Peyer's patch (tissue), 4 donors: ENCODE measurements at regions not wholly inside any gene's neighbourhood (a gene's known extent, or its start where the extent isn't known, plus 50 kb on each side); places are given as distances from the start of the nearest gene placed in this dataset.

ENCODE experiments used
- CTCF ChIP-seq, 6 experiments: fragments of 450-650 bp in 4 of 6; fragments of 200-600 bp in 2 of 6; sonication (generic) in 1 of 6; IDR thresholded peaks; one replicate each; pipeline ENCODE4 v1.5.1; 2017 to 2019; ENCODE audit warnings: antibody characterized with exemption in 6 of 6, mild to moderate bottlenecking in 3 of 6, moderate library complexity in 1 of 6
- POLR2A ChIP-seq, 2 donors: fragments of 450-650 bp; IDR thresholded peaks; one replicate each; pipeline ENCODE4 v1.5.1; 2017; ENCODE audit warnings: antibody characterized with exemption in 2 of 2, mild to moderate bottlenecking in 2 of 2, moderate library complexity in 2 of 2

GRCh38 chr15:53233801-53234200 is 443.7 kb upstream of the ONECUT1 start:
- no peak for TF ChIP-seq POLR2A (IDR thresholded peaks at IDR 0.05)
- no peak for TF ChIP-seq CTCF (IDR thresholded peaks at IDR 0.05)
